Lower lobe of right lung (tissue), 2 donors: ENCODE measurements at regions not wholly inside any gene's neighbourhood (a gene's known extent, or its start where the extent isn't known, plus 50 kb on each side); places are given as distances from the start of the nearest gene placed in this dataset.

Experiments
- ATAC-seq, 2 donors: fragments of 200-7000 bp; cut with Tn5 transposase; one replicate each; pipeline ENCODE4 v1.9.1; 2020 to 2022; ENCODE audit warnings: mild to moderate bottlenecking in 2 of 2, moderate library complexity in 2 of 2
- DNase-seq: peaks from one replicate; pipeline ENCODE4 v3.0.0-alpha.2; 2020
- H3K27ac ChIP-seq: fragments of 200-600 bp; one replicate; pipeline ENCODE4 v1.8.0; 2022
- H3K27me3 ChIP-seq: fragments of 200-600 bp; one replicate; pipeline ENCODE4 v1.8.0; 2022; ENCODE audit warnings: low read depth
- H3K36me3 ChIP-seq: fragments of 200-600 bp; one replicate; pipeline ENCODE4 v1.8.0; 2022; ENCODE audit warnings: mild to moderate bottlenecking
- H3K4me1 ChIP-seq: fragments of 200-600 bp; one replicate; pipeline ENCODE4 v1.8.0; 2022
- H3K4me3 ChIP-seq: fragments of 200-600 bp; one replicate; pipeline ENCODE4 v1.8.0; 2022; ENCODE audit warnings: mild to moderate bottlenecking
- H3K9me3 ChIP-seq: fragments of 200-600 bp; one replicate; pipeline ENCODE4 v1.8.0; 2022
- intact Hi-C: fragments of 100-400 bp; cut with DNase I; formaldehyde crosslinking; loops from one replicate; pipeline ENCODE4 v1.11.0; 2022
- TF ChIP-seq, protein P1 (sequence below): fragments of 200-600 bp; IDR thresholded peaks from one replicate; pipeline ENCODE4 v1.8.0; 2022; ENCODE audit warnings: antibody characterized with exemption, mild to moderate bottlenecking
- donor health status: DM: no; HTN: yes; CAD: no; lungs with severe emphysema.

DNA sequence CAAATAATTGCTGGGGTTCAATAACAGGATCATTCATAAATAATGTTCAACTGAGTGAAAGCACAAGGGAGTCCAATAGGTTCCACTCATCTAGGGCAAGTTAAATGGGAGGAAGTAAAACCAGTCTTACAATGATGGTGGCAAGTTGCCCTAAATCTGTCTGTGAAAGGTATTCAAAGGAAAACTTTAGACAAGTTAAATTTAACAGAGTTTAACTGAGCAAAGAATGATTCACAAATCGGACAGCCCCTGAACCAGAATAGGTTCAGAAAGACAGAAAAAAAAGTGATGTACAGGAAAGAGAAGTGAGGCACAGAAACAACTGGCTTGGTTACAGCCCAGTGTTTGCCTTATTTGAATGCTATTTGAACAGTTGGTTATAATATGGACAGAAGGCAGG lies 183.5 kb upstream of the ADGRL4 start:
- H3K27me3 ChIP-seq, result no peaks in the 10 kb centered on the region
- intact Hi-C loops, result no loop called here
- TF ChIP-seq, protein P1, sequence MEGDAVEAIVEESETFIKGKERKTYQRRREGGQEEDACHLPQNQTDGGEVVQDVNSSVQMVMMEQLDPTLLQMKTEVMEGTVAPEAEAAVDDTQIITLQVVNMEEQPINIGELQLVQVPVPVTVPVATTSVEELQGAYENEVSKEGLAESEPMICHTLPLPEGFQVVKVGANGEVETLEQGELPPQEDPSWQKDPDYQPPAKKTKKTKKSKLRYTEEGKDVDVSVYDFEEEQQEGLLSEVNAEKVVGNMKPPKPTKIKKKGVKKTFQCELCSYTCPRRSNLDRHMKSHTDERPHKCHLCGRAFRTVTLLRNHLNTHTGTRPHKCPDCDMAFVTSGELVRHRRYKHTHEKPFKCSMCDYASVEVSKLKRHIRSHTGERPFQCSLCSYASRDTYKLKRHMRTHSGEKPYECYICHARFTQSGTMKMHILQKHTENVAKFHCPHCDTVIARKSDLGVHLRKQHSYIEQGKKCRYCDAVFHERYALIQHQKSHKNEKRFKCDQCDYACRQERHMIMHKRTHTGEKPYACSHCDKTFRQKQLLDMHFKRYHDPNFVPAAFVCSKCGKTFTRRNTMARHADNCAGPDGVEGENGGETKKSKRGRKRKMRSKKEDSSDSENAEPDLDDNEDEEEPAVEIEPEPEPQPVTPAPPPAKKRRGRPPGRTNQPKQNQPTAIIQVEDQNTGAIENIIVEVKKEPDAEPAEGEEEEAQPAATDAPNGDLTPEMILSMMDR, result no peak
- H3K9me3 ChIP-seq, result no peaks in the 10 kb centered on the region
- ATAC-seq, result no peak
- DNase-seq, result no peak
- no peaks in the 10 kb centered on the region for H3K36me3 ChIP-seq
- H3K4me1 ChIP-seq, result no peaks in the 10 kb centered on the region
- H3K4me3 ChIP-seq, result no peak overlapping the region
- H3K27ac ChIP-seq, result no peak overlapping the region

DNA sequence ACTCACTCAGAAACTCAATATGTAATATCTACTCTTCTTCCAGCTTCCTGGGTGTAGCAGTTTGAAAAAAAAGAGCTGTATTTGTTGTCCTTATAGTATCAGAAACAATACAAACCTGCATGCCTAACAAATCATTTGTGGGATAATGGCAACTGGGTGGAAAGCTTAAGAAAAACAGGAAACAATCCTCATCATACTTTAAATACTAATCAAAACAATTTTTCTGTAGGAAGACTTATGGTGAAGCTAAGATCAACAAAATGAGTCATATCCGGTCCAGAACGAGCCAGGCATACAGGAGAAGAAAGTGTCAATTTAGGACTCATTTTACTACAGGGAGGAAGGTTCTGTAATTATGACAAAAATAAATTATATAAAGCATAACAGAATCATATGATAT lies 181.8 kb upstream of the ADGRL4 start:
- DNase-seq (no peak), ATAC-seq (no peak)
- Histone ChIP-seq H3K27me3 (no peaks in the 10 kb centered on the region), H3K36me3 (no peaks in the 10 kb centered on the region), H3K4me1 (no peaks in the 10 kb centered on the region), H3K9me3 (no peaks in the 10 kb centered on the region), H3K4me3 (no peak overlapping the region), H3K27ac (no peak overlapping the region)
- TF ChIP-seq, protein P1, result no peak
- intact Hi-C loops, result no loop called here

DNA sequence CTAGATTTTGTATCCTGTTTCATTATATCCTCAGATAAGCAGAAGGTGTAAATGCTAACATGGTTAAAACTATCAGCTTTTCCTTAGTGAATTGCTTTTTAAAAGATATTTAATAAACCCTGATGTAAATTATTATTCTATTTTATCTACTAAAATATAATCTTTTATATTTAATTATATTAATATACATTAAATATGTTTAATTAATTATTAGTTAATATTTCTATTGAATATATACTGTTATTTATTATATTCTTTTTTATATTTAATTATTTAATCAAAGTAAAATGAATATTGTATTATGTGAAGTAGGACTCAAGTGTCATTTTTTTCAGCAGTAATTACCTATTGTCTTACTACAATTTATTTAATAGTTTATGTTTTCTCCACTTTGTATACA lies 179.7 kb upstream of the ADGRL4 start:
- H3K9me3 ChIP-seq, result no peaks in the 10 kb centered on the region
- no peaks in the 10 kb centered on the region for H3K27me3 ChIP-seq
- intact Hi-C loops, result no loop called here
- no peaks in the 10 kb centered on the region for H3K36me3 ChIP-seq
- H3K4me3 ChIP-seq, result no peak overlapping the region
- ATAC-seq (no peak), DNase-seq (no peak)
- no peak overlapping the region for H3K27ac ChIP-seq
- no peaks in the 10 kb centered on the region for H3K4me1 ChIP-seq
- TF ChIP-seq, protein P1, result no peak

DNA sequence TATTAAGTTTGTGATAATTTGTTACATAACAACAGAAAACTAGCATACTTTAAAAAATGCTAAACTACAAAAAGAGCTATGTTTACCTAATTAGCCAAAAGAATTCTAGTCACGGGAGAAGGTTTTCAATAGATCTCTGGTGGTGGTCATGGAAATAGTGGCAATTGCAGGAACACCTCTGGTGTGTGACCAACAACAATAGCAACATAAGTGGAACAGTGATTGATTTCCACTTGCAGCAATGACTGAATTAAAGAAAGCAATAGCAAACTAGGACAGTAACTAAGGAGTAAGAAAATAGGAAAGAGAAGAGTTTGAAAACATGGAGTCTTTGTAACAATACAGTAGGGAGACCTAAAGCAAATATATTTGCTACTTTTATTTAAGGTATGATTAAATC lies 171.3 kb upstream of the ADGRL4 start:
- no peak overlapping the region for H3K27ac ChIP-seq
- no peaks in the 10 kb centered on the region for H3K9me3 ChIP-seq
- DNase-seq (no peak), ATAC-seq (no peak)
- H3K36me3 ChIP-seq, result no peaks in the 10 kb centered on the region
- H3K4me1 ChIP-seq, result no peaks in the 10 kb centered on the region
- no peak overlapping the region for H3K4me3 ChIP-seq
- TF ChIP-seq, protein P1, result no peak
- intact Hi-C loops, result no loop called here
- no peaks in the 10 kb centered on the region for H3K27me3 ChIP-seq

DNA sequence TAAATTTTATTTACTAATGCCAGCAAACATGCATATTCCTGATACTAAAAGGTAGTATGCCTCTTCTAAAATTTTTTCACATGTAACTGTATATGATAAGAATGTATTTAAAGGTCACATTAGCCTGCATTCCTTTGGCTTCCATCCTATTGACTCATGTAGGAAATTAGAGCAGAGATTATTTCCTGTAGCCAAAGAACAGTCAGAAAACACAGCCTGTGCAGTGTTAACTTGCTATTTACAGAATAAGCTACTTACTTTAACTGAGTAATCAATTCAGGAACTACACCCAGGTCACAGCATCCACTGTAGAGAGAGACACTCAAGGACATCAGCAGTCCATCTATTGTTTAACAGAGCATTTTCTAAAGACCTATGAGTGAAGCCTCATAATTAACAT lies 154.5 kb upstream of the ADGRL4 start:
- H3K36me3 ChIP-seq, result no peaks in the 10 kb centered on the region
- no peak overlapping the region for H3K4me3 ChIP-seq
- TF ChIP-seq, protein P1, result no peak
- ATAC-seq (no peak), DNase-seq (no peak)
- H3K4me1 ChIP-seq, result no peaks in the 10 kb centered on the region
- H3K9me3 ChIP-seq, result no peaks in the 10 kb centered on the region
- no peak overlapping the region for H3K27ac ChIP-seq
- intact Hi-C loops, result no loop called here
- H3K27me3 ChIP-seq, result no peaks in the 10 kb centered on the region

DNA sequence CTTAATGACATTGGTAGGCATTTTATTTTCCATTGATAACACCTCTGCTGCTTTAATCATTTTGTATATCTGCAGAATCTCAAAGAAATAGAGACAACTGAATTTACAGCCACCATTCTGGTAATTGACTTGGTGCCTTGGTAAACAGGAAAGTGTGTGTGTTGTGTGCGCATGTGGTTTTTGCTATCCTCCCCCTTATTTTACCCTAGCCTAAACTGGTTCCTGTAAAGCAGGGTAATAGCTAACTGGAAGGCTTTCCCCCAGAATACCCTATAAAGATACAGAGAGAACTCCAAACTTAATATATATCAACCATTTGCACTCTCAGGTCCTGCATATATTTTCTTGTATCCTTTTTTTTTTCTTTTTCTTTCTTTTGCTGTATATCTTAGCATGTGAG lies 149.5 kb upstream of the ADGRL4 start:
- no peak overlapping the region for H3K4me3 ChIP-seq
- no peaks in the 10 kb centered on the region for H3K9me3 ChIP-seq
- DNase-seq (no peak), ATAC-seq (no peak)
- no peaks in the 10 kb centered on the region for H3K36me3 ChIP-seq
- no peaks in the 10 kb centered on the region for H3K27me3 ChIP-seq
- no peak overlapping the region for H3K27ac ChIP-seq
- no peaks in the 10 kb centered on the region for H3K4me1 ChIP-seq
- intact Hi-C loops, result no loop called here
- TF ChIP-seq, protein P1, result no peak
